MM.1S (cell line): ENCODE measurements at regions not wholly inside any gene's neighbourhood (a gene's known extent, or its start where the extent isn't known, plus 50 kb on each side); places are given as distances from the start of the nearest gene placed in this dataset.

Experiments
- DNase-seq: peaks from one replicate; pipeline ENCODE4 v3.0.0-alpha.2; 2015
- H2AFZ ChIP-seq: fragments of 300-600 bp; sonication (generic); 2 replicates; pipeline ENCODE4 v1.6.0; 2016; ENCODE audit warnings: antibody characterized with exemption, low read length
- H3F3A ChIP-seq: fragments of 300-600 bp; sonication (generic); 2 replicates; pipeline ENCODE4 v1.6.1; 2016; ENCODE audit warnings: mild to moderate bottlenecking, antibody characterized with exemption, low read length, moderate library complexity, mixed read lengths; ENCODE audit not compliant: insufficient read depth
- H3K27ac ChIP-seq: fragments of 300-600 bp; sonication (generic); 2 replicates; pipeline ENCODE4 v1.5.1; 2016; ENCODE audit warnings: mild to moderate bottlenecking, low read length
- H3K27me3 ChIP-seq: fragments of 300-600 bp; sonication (generic); replicated peaks from 2 replicates; pipeline ENCODE4 v1.6.0; 2016; ENCODE audit warnings: low read length; ENCODE audit not compliant: insufficient read depth
- H3K36me3 ChIP-seq: fragments of 300-600 bp; sonication (generic); replicated peaks from 2 replicates; pipeline ENCODE4 v1.6.1; 2016; ENCODE audit warnings: mild to moderate bottlenecking, low read length, mixed read lengths; ENCODE audit not compliant: insufficient read depth
- H3K4me1 ChIP-seq: fragments of 300-600 bp; sonication (generic); 2 replicates; pipeline ENCODE4 v1.6.1; 2016; ENCODE audit warnings: low read length, mixed read lengths
- H3K4me2 ChIP-seq: fragments of 300-600 bp; sonication (generic); 2 replicates; pipeline ENCODE4 v1.6.0; 2016; ENCODE audit warnings: low read depth, low read length
- H3K4me3 ChIP-seq: fragments of 300-600 bp; sonication (generic); 2 replicates; pipeline ENCODE4 v1.5.1; 2016; ENCODE audit warnings: low read length, mixed read lengths
- H3K79me2 ChIP-seq: fragments of 300-600 bp; sonication (generic); 2 replicates; pipeline ENCODE4 v1.6.1; 2016; ENCODE audit warnings: mixed run types, low read length, mixed read lengths
- H3K9ac ChIP-seq: fragments of 300-600 bp; sonication (generic); 2 replicates; pipeline ENCODE4 v1.6.1; 2016; ENCODE audit warnings: low read length, mixed read lengths
- H3K9me2 ChIP-seq: fragments of 300-600 bp; sonication (generic); replicated peaks from 2 replicates; pipeline ENCODE4 v1.6.1; 2016; ENCODE audit warnings: mild to moderate bottlenecking, low read length, mixed read lengths; ENCODE audit not compliant: insufficient read depth
- H3K9me3 ChIP-seq: fragments of 300-600 bp; sonication (generic); replicated peaks from 2 replicates; pipeline ENCODE4 v1.6.1; 2016; ENCODE audit warnings: mild to moderate bottlenecking, low read length, mixed read lengths; ENCODE audit not compliant: insufficient read depth
- H4K20me1 ChIP-seq: fragments of 300-600 bp; sonication (generic); 2 replicates; pipeline ENCODE4 v1.6.1; 2016; ENCODE audit warnings: mild to moderate bottlenecking, low read length, moderate library complexity, mixed read lengths; ENCODE audit not compliant: insufficient read depth
- EZH2 ChIP-seq: fragments of 300-600 bp; sonication (generic); optimal IDR thresholded peaks from 2 replicates; pipeline ENCODE3; 2017; ENCODE audit warnings: low read depth, mild to moderate bottlenecking, antibody characterized with exemption, low read length, mixed read lengths
- EZH2phosphoT487 ChIP-seq: fragments of 300-600 bp; sonication (generic); IDR thresholded peaks from 2 replicates; pipeline ENCODE4 v1.6.1; 2018; ENCODE audit warnings: antibody characterized with exemption, low read length
- TF ChIP-seq, protein P1 (sequence below): fragments of 300-600 bp; sonication (generic); IDR thresholded peaks from 2 replicates; pipeline ENCODE4 v1.5.1; 2016; ENCODE audit warnings: antibody characterized with exemption, low read length, mixed read lengths

DNA sequence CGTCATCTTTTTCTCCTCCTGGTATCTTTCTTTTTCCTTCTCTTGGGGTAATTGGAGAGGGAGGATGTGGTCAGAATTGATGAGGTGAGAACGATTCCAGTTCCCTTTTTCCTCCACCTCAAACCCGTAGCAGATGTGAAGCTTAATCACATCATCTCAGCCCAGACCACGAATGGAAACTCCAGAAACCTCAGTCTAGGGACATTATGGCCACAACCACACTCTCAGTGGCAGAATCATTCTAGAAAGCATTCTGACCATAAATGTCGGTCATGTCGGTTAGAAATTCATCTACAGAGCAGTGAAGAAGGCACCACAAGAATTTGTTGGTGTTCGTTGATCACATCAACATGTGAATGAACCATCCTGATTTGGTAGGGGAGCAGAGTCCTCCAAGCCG, 78.7 kb downstream of the GATA3 start:
- no peak for TF ChIP-seq EZH2
- TF ChIP-seq EZH2phosphoT487 = no peak
- TF ChIP-seq, protein P1, sequence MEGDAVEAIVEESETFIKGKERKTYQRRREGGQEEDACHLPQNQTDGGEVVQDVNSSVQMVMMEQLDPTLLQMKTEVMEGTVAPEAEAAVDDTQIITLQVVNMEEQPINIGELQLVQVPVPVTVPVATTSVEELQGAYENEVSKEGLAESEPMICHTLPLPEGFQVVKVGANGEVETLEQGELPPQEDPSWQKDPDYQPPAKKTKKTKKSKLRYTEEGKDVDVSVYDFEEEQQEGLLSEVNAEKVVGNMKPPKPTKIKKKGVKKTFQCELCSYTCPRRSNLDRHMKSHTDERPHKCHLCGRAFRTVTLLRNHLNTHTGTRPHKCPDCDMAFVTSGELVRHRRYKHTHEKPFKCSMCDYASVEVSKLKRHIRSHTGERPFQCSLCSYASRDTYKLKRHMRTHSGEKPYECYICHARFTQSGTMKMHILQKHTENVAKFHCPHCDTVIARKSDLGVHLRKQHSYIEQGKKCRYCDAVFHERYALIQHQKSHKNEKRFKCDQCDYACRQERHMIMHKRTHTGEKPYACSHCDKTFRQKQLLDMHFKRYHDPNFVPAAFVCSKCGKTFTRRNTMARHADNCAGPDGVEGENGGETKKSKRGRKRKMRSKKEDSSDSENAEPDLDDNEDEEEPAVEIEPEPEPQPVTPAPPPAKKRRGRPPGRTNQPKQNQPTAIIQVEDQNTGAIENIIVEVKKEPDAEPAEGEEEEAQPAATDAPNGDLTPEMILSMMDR = no peak
- peak; percentile 69 for DNase-seq
- Histone ChIP-seq H3K9me3 (no peaks in the 10 kb centered on the region), H3K27ac (peak overlapping the region; percentile 19; the same call in 1 of the 2 replicates), H3K36me3 (no peaks in the 10 kb centered on the region), H3K27me3 (no peaks in the 10 kb centered on the region), H3K9ac (peak overlapping the region; percentile 3; the same call in 1 of the 2 replicates), H3K4me3 (peak overlapping the region; percentile 2; the same call in 1 of the 2 replicates), H3K4me1 (peaks cover 6% of the 10 kb centered on the region; the same call in 1 of the 2 replicates), H4K20me1 (no peaks in the 10 kb centered on the region), H3K4me2 (peak overlapping the region; percentile 42), H2AFZ (no peak overlapping the region), H3F3A (peaks cover 13% of the 10 kb centered on the region), H3K9me2 (no peaks in the 10 kb centered on the region), H3K79me2 (no peaks in the 10 kb centered on the region)

DNA sequence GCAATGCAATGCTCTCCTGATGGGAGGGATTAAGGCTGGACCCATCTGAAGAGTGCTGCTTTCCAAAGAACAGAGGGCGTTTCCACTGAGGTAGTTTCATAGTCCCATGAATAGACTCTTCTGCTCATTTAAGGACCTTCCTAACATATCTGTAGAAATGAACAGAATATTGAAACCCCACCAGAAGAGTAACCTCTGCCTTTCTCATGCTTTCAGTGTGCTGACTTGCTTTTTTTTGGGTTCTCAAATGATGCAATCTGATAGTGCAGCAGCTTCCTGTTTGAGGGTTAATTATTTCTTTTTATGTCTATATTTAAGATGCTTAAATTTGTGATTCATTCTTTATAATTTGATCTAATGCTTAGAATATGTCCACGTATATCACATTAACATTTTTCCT, 82.2 kb downstream of the GATA3 start:
- H2AFZ ChIP-seq = no peak overlapping the region
- H4K20me1 ChIP-seq = no peaks in the 10 kb centered on the region
- H3K79me2 ChIP-seq = no peaks in the 10 kb centered on the region
- no peak overlapping the region for H3K4me2 ChIP-seq
- H3K27me3 ChIP-seq = no peaks in the 10 kb centered on the region
- H3K4me1 ChIP-seq = peaks cover 6% of the 10 kb centered on the region; the same call in 1 of the 2 replicates
- H3F3A ChIP-seq = peaks cover 12% of the 10 kb centered on the region
- H3K9me2 ChIP-seq = no peaks in the 10 kb centered on the region
- H3K36me3 ChIP-seq = no peaks in the 10 kb centered on the region
- H3K9me3 ChIP-seq = no peaks in the 10 kb centered on the region
- DNase-seq = no peak
- no peak overlapping the region for H3K27ac ChIP-seq
- no peak overlapping the region for H3K9ac ChIP-seq
- no peak overlapping the region for H3K4me3 ChIP-seq
- no peak for TF ChIP-seq EZH2phosphoT487
- no peak for TF ChIP-seq EZH2
- TF ChIP-seq, protein P1 = no peak

- DNase-seq = no peak
- no peaks in the 10 kb centered on the region for H4K20me1 ChIP-seq
- no peaks in the 10 kb centered on the region for H3K36me3 ChIP-seq
- H3F3A ChIP-seq = peaks cover 7% of the 10 kb centered on the region; the same call in 1 of the 2 replicates
- TF ChIP-seq EZH2 = no peak
- TF ChIP-seq EZH2phosphoT487 = no peak
- TF ChIP-seq, protein P1 = no peak
- no peak overlapping the region for H3K4me2 ChIP-seq
- no peak overlapping the region for H3K4me3 ChIP-seq
- peaks cover 6% of the 10 kb centered on the region; the same call in 1 of the 2 replicates for H3K4me1 ChIP-seq
- H3K9me3 ChIP-seq = no peaks in the 10 kb centered on the region
- H2AFZ ChIP-seq = no peak overlapping the region
- no peak overlapping the region for H3K9ac ChIP-seq
- H3K27ac ChIP-seq = no peak overlapping the region
- H3K27me3 ChIP-seq = no peaks in the 10 kb centered on the region
- H3K79me2 ChIP-seq = no peaks in the 10 kb centered on the region
- no peaks in the 10 kb centered on the region for H3K9me2 ChIP-seq
These were observed 82.8 kb downstream of the GATA3 start for GRCh38 chr10:8137272-8137681.
